Activated naive CD8-positive, alpha-beta T cell treated with anti-CD3 and anti-CD28 coated beads, Interleukin-2, amount 10 ng/mL, durations not matched to agents 7 days and 5 days (primary cell): ENCODE measurements at regions not wholly inside any gene's neighbourhood (a gene's known extent, or its start where the extent isn't known, plus 50 kb on each side); places are given as distances from the start of the nearest gene placed in this dataset.

ENCODE experiments used
- ATAC-seq: fragments of 150-1000 bp; cut with Tn5 transposase; one replicate; pipeline ENCODE4 v1.10.0; 2021; ENCODE audit warnings: low read depth, moderate library complexity
- POLR2A ChIA-PET: fragments of 350-600 bp; sonication (Branson Sonifier 250); formaldehyde crosslinking; loops from one replicate; lab custom pipeline; 2021; ENCODE audit warnings: antibody characterized with exemption; lab: Charles Lee
- DNase-seq: peaks from one replicate; pipeline ENCODE4 v3.0.0; 2021
- H3K27ac Mint-ChIP-seq: one replicate; pipeline ENCODE4 v1.8.0; 2022; ENCODE audit warnings: mild to moderate bottlenecking, mixed read lengths
- H3K27me3 Mint-ChIP-seq: one replicate; pipeline ENCODE4 v1.8.0; 2022; ENCODE audit warnings: mild to moderate bottlenecking, moderate library complexity, mixed read lengths
- H3K36me3 Mint-ChIP-seq: one replicate; pipeline ENCODE4 v1.8.0; 2021; ENCODE audit warnings: mild to moderate bottlenecking, mixed read lengths
- H3K4me1 Mint-ChIP-seq: one replicate; pipeline ENCODE4 v1.8.0; 2021; ENCODE audit warnings: mixed read lengths
- H3K4me3 Mint-ChIP-seq: one replicate; pipeline ENCODE4 v1.8.0; 2022; ENCODE audit warnings: mild to moderate bottlenecking, moderate library complexity, mixed read lengths
- H3K9me3 Mint-ChIP-seq: one replicate; pipeline ENCODE4 v1.8.0; 2021; ENCODE audit warnings: mixed read lengths

DNA sequence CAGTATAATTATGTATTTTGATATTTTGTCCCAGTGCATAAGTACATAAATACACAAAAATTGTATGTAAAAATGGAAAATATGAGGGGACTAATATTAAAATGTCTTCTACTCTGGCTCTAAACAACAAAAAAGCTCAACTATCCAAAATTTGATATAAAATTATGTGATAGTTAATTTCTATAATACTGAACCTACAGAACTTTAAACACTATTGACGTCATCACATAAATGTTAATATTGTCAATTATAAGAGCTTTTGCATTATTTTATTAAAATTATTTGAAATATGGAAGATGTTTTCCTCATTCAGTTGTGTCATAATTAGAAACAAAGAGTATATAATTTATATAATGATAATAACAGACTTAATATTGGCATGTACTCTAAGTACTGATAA lies 1139.7 kb upstream of the TMEFF2 start:
- Mint-ChIP-seq H3K36me3 (no peaks in the 10 kb centered on the region), H3K9me3 (no peaks in the 10 kb centered on the region), H3K4me1 (no peaks in the 10 kb centered on the region), H3K27me3 (no peaks in the 10 kb centered on the region), H3K27ac (no peak overlapping the region), H3K4me3 (no peak overlapping the region)
- ATAC-seq (no peak), DNase-seq (no peak)
- POLR2A ChIA-PET: no interaction called here

- POLR2A ChIA-PET: no interaction called here
- Mint-ChIP-seq H3K36me3 (no peaks in the 10 kb centered on the region), H3K4me3 (no peak overlapping the region), H3K27ac (no peak overlapping the region), H3K9me3 (no peaks in the 10 kb centered on the region), H3K27me3 (no peaks in the 10 kb centered on the region), H3K4me1 (no peaks in the 10 kb centered on the region)
- ATAC-seq: no peak
- DNase-seq: no peak
These were observed 1138.8 kb upstream of the TMEFF2 start for GRCh38 chr2:193333539-193333938.

- DNase-seq (no peak), ATAC-seq (no peak)
- Mint-ChIP-seq H3K9me3 (no peaks in the 10 kb centered on the region), H3K4me1 (no peaks in the 10 kb centered on the region), H3K4me3 (no peak overlapping the region), H3K27me3 (no peaks in the 10 kb centered on the region), H3K27ac (no peak overlapping the region), H3K36me3 (no peaks in the 10 kb centered on the region)
- POLR2A ChIA-PET: no interaction called here
These were observed 1138.2 kb upstream of the TMEFF2 start for GRCh38 chr2:193332941-193333340.

DNA sequence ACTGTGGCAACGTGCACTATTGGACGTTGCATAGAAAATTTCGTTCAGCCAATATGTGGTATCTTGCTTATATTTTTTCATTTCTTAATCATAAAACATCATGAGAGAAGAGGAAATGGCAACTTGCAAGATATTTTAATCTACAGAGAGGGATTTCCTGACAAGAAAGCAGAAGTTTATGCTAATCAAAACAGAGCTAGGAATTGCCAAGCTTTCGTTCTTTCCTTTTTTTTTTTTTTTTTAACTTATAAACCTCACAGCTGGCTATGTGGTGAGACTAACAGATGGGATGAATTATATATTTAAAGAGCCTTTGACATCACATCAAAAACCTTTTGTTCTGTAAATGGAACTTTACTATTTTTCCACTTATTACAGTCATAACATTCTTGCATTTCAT lies 1136.9 kb upstream of the TMEFF2 start:
- no peak overlapping the region for H3K4me3 Mint-ChIP-seq
- H3K27me3 Mint-ChIP-seq: no peaks in the 10 kb centered on the region
- no peaks in the 10 kb centered on the region for H3K4me1 Mint-ChIP-seq
- DNase-seq (no peak), ATAC-seq (no peak)
- POLR2A ChIA-PET: no interaction called here
- no peaks in the 10 kb centered on the region for H3K36me3 Mint-ChIP-seq
- H3K27ac Mint-ChIP-seq: no peak overlapping the region
- no peaks in the 10 kb centered on the region for H3K9me3 Mint-ChIP-seq

DNA sequence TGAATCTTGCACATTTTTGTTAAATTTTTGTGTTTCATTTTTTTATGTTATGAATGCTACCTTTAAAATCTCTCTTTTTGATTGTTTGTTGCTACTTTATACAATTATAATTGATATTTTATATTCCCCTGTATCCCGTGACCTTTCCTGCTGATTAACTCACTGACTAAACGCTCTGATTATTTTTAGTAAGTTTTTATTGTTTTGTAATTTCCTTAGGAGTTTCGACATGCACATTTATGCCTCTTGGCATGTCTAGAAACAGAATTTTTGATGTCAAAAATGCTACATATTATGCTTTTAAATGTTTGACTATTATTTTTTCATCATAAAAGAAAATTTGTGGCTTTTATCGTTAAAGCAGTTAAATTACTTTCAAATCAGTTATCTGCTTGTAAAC lies 1131.6 kb upstream of the TMEFF2 start:
- POLR2A ChIA-PET: no interaction called here
- H3K27me3 Mint-ChIP-seq: no peaks in the 10 kb centered on the region
- H3K4me3 Mint-ChIP-seq: no peak overlapping the region
- no peak for DNase-seq
- H3K4me1 Mint-ChIP-seq: no peaks in the 10 kb centered on the region
- ATAC-seq: no peak
- H3K9me3 Mint-ChIP-seq: no peaks in the 10 kb centered on the region
- H3K27ac Mint-ChIP-seq: no peak overlapping the region
- H3K36me3 Mint-ChIP-seq: no peaks in the 10 kb centered on the region

DNA sequence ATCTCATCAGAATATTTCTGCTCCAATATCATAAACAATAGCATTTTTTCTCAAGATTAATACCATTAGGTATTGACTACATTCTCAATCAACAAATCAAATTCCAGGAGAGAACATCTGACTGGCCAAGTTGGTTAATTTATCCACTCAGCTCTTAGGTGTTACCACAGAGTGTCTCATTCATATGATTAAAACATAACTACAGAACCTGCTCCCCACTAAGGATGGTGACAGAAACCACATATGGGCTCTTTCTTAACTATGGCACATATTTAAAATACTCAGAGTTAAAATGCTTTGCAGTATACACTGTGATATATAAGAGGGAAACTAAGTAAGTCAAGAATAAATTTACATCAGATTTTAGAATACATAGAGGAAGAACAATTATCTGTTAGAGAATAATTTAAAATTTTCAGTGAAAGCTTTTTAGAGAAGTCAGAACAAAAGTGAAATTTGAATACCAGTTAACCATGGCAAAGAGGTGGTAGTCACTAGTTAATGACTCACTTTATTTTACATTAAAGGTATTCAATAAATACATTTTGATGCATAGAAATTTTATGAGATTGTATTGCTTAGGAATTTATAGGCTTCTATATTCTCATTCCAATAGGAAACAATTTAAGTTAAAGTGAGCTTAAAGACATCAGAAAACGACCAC lies 1120.8 kb upstream of the TMEFF2 start:
- no peaks in the 10 kb centered on the region for H3K36me3 Mint-ChIP-seq
- POLR2A ChIA-PET: no interaction called here
- DNase-seq (no peak), ATAC-seq (no peak)
- H3K4me1 Mint-ChIP-seq: no peaks in the 10 kb centered on the region
- H3K9me3 Mint-ChIP-seq: no peaks in the 10 kb centered on the region
- no peak overlapping the region for H3K4me3 Mint-ChIP-seq
- H3K27me3 Mint-ChIP-seq: no peaks in the 10 kb centered on the region
- H3K27ac Mint-ChIP-seq: no peak overlapping the region

- no peaks in the 10 kb centered on the region for H3K36me3 Mint-ChIP-seq
- no peaks in the 10 kb centered on the region for H3K27me3 Mint-ChIP-seq
- no peak overlapping the region for H3K4me3 Mint-ChIP-seq
- no peaks in the 10 kb centered on the region for H3K4me1 Mint-ChIP-seq
- H3K9me3 Mint-ChIP-seq: no peaks in the 10 kb centered on the region
- ATAC-seq: no peak
- no peak overlapping the region for H3K27ac Mint-ChIP-seq
- POLR2A ChIA-PET: no interaction called here
- DNase-seq: no peak
These were observed 1108.7 kb upstream of the TMEFF2 start for GRCh38 chr2:193303464-193303863.

GRCh38 chr2:193294371-193294770 lies 1099.6 kb upstream of the TMEFF2 start:
- no peaks in the 10 kb centered on the region for H3K27me3 Mint-ChIP-seq
- H3K36me3 Mint-ChIP-seq: no peaks in the 10 kb centered on the region
- H3K27ac Mint-ChIP-seq: no peak overlapping the region
- POLR2A ChIA-PET: no interaction called here
- H3K9me3 Mint-ChIP-seq: no peaks in the 10 kb centered on the region
- ATAC-seq: no peak
- H3K4me1 Mint-ChIP-seq: no peaks in the 10 kb centered on the region
- no peak for DNase-seq
- H3K4me3 Mint-ChIP-seq: no peak overlapping the region

GRCh38 chr2:193279361-193279760 lies 1084.6 kb upstream of the TMEFF2 start:
- no peaks in the 10 kb centered on the region for H3K9me3 Mint-ChIP-seq
- H3K27me3 Mint-ChIP-seq: no peaks in the 10 kb centered on the region
- H3K4me3 Mint-ChIP-seq: no peak overlapping the region
- DNase-seq (no peak), ATAC-seq (no peak)
- POLR2A ChIA-PET: no interaction called here
- no peak overlapping the region for H3K27ac Mint-ChIP-seq
- no peaks in the 10 kb centered on the region for H3K36me3 Mint-ChIP-seq
- H3K4me1 Mint-ChIP-seq: no peaks in the 10 kb centered on the region

DNA sequence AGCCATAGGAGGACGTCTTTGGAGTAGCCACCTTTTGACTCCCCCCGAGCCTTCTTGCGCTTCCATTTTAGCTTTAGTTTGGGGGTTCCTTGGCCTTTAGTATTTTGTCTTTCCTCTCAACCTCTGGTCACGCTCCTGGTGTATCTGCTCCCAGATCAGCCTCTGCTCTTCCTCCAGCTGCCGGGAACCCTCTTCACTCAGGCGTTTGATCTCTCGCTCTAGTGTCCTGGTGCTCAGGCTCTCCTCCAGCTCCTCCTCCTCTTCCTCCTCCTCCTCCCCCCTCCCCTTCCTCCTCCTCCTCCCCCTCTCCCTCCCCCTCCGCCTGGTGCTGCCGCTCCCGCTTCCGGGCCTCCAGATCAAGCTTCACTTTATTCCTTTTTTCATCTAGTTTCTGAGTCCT lies 1082.3 kb upstream of the TMEFF2 start:
- ATAC-seq: no peak
- POLR2A ChIA-PET: no interaction called here

GRCh38 chr2:193276560-193276959 lies 1081.8 kb upstream of the TMEFF2 start:
- Mint-ChIP-seq H3K9me3 (no peaks in the 10 kb centered on the region), H3K36me3 (no peaks in the 10 kb centered on the region), H3K4me1 (no peaks in the 10 kb centered on the region), H3K27me3 (no peaks in the 10 kb centered on the region), H3K4me3 (no peak overlapping the region), H3K27ac (no peak overlapping the region)
- POLR2A ChIA-PET: no interaction called here
- DNase-seq: no peak
- ATAC-seq: no peak

More for the DNA sequence above, 1082.3 kb upstream of the TMEFF2 start:
- Mint-ChIP-seq H3K27ac (no peak overlapping the region), H3K36me3 (no peaks in the 10 kb centered on the region), H3K4me3 (no peak overlapping the region), H3K9me3 (no peaks in the 10 kb centered on the region), H3K27me3 (no peaks in the 10 kb centered on the region), H3K4me1 (no peaks in the 10 kb centered on the region)
- no peak for DNase-seq

DNA sequence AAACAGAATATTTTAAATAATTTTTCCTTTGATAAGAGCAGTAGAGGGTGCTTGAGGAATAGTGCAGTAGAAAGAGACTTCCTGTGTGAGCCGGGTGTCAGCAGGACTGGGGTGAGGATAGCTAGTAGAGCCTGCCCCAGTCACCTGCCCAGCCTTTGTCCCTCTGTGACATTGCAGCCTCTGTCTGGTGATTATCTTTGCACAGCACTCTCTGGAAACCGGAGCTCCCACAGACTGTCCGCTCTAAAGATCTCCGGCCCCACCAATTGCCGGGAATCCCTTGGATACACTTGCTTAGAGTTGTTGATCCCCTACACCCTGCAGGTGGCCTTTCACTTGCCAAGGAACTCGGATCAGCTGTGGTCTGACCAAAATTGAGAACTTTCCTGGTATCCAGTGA lies 1081.3 kb upstream of the TMEFF2 start:
- H3K27ac Mint-ChIP-seq: no peak overlapping the region
- H3K4me1 Mint-ChIP-seq: no peaks in the 10 kb centered on the region
- ATAC-seq (no peak), DNase-seq (no peak)
- no peaks in the 10 kb centered on the region for H3K36me3 Mint-ChIP-seq
- H3K27me3 Mint-ChIP-seq: no peaks in the 10 kb centered on the region
- H3K4me3 Mint-ChIP-seq: no peak overlapping the region
- POLR2A ChIA-PET: no interaction called here
- no peaks in the 10 kb centered on the region for H3K9me3 Mint-ChIP-seq

- H3K27ac Mint-ChIP-seq: no peak overlapping the region
- no peak overlapping the region for H3K4me3 Mint-ChIP-seq
- DNase-seq (no peak), ATAC-seq (no peak)
- H3K36me3 Mint-ChIP-seq: no peaks in the 10 kb centered on the region
- no peaks in the 10 kb centered on the region for H3K4me1 Mint-ChIP-seq
- no peaks in the 10 kb centered on the region for H3K27me3 Mint-ChIP-seq
- H3K9me3 Mint-ChIP-seq: no peaks in the 10 kb centered on the region
- POLR2A ChIA-PET: no interaction called here
These were observed 1077.3 kb upstream of the TMEFF2 start for GRCh38 chr2:193272011-193272410.

- Mint-ChIP-seq H3K4me1 (no peaks in the 10 kb centered on the region), H3K27ac (no peak overlapping the region), H3K4me3 (no peak overlapping the region), H3K36me3 (no peaks in the 10 kb centered on the region), H3K9me3 (no peaks in the 10 kb centered on the region), H3K27me3 (no peaks in the 10 kb centered on the region)
- ATAC-seq (no peak), DNase-seq (no peak)
- POLR2A ChIA-PET: no interaction called here
These were observed 1076.1 kb upstream of the TMEFF2 start for GRCh38 chr2:193270816-193271215.

DNA sequence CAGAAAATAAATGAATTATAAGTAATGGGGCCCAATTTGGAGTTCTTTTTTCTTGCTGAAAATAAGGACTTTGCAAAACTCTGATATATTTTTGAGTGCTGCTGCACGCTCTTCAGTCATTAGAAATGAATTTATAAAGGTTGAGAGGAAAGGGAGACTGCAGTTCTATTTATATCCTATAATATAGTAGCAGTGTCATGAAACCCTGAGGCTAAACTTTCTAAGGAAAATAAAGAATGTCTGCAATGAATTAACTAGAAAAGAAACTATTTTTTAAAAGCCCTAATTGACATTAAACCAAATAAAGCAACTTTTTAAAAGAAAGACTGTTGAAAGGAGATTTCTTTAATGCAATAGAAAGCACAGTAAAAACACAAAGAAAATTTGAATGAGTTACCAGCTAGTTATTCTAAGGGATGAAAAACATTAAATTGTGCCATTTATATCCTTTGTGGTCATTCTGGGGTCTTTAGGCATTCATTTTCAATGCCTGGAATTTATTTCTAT lies 1072.8 kb upstream of the TMEFF2 start:
- Mint-ChIP-seq H3K27me3 (no peaks in the 10 kb centered on the region), H3K9me3 (no peaks in the 10 kb centered on the region), H3K4me1 (no peaks in the 10 kb centered on the region), H3K4me3 (no peak overlapping the region), H3K27ac (no peak overlapping the region), H3K36me3 (no peaks in the 10 kb centered on the region)
- ATAC-seq (no peak), DNase-seq (no peak)
- POLR2A ChIA-PET: no interaction called here
